RCC 7860 (cell line): ENCODE measurements at regions not wholly inside any gene's neighbourhood (a gene's known extent, or its start where the extent isn't known, plus 50 kb on each side); places are given as distances from the start of the nearest gene placed in this dataset.

Source experiments
- DNase-seq: peaks from one replicate; pipeline ENCODE4 v3.0.0-alpha.2; 2015; ENCODE audit warnings: low spot score
- FAIRE-seq: peaks from 2 replicates; lab custom pipeline; 2012; peaks lifted over from hg19 to GRCh38; lab: Jason Lieb, UNC

GRCh38 chr11:97966901-97967300 lies 1053.8 kb upstream of the CNTN5 start:
- FAIRE-seq: no peak
- no peak for DNase-seq

GRCh38 chr11:97968071-97968470 lies 1052.7 kb upstream of the CNTN5 start:
- no peak for DNase-seq

GRCh38 chr11:97972731-97973130 lies 1048.0 kb upstream of the CNTN5 start:
- no peak for FAIRE-seq
- DNase-seq: no peak

More at GRCh38 chr11:97968071-97968470, 1052.7 kb upstream of the CNTN5 start:
- no peak for FAIRE-seq

GRCh38 chr11:97973352-97973857 lies 1047.3 kb upstream of the CNTN5 start:
- FAIRE-seq (no peak), DNase-seq (no peak)

GRCh38 chr11:97974798-97975498 lies 1045.8 kb upstream of the CNTN5 start:
- DNase-seq: no peak
- FAIRE-seq: no peak

GRCh38 chr11:97977726-97978125 lies 1043.0 kb upstream of the CNTN5 start:
- DNase-seq: no peak
- FAIRE-seq: no peak

- peak; percentile 52 for DNase-seq
- no peak for FAIRE-seq
Measured at GRCh38 chr11:97979741-97980140, 1041.0 kb upstream of the CNTN5 start.

- FAIRE-seq (no peak), DNase-seq (no peak)
Measured at GRCh38 chr11:97982512-97982911, 1038.2 kb upstream of the CNTN5 start.

- no peak for DNase-seq
- peak; percentile 73 for FAIRE-seq
Measured at GRCh38 chr11:97989121-97989520, 1031.6 kb upstream of the CNTN5 start.

GRCh38 chr11:97990162-97990920 lies 1030.4 kb upstream of the CNTN5 start:
- DNase-seq (no peak), FAIRE-seq (no peak)

- DNase-seq (no peak), FAIRE-seq (no peak)
Measured at GRCh38 chr11:97993562-97993961, 1027.2 kb upstream of the CNTN5 start.

- DNase-seq (no peak), FAIRE-seq (no peak)
Measured at GRCh38 chr11:97995874-97996273, 1024.9 kb upstream of the CNTN5 start.

GRCh38 chr11:97996762-97997161 lies 1024.0 kb upstream of the CNTN5 start:
- DNase-seq (no peak), FAIRE-seq (no peak)

- DNase-seq (no peak), FAIRE-seq (no peak)
Measured at GRCh38 chr11:98003606-98004371, 1017.0 kb upstream of the CNTN5 start.

- no peak for FAIRE-seq
- DNase-seq: no peak
Measured at GRCh38 chr11:98007072-98007471, 1013.7 kb upstream of the CNTN5 start.

GRCh38 chr11:98027652-98028051 lies 993.1 kb upstream of the CNTN5 start:
- no peak for FAIRE-seq
- no peak for DNase-seq

GRCh38 chr11:98029832-98030231 lies 990.9 kb upstream of the CNTN5 start:
- DNase-seq (no peak), FAIRE-seq (no peak)

- FAIRE-seq (no peak), DNase-seq (no peak)
Measured at GRCh38 chr11:98036810-98037209, 983.9 kb upstream of the CNTN5 start.

GRCh38 chr11:98040061-98040808 lies 980.5 kb upstream of the CNTN5 start:
- FAIRE-seq: no peak
- no peak for DNase-seq

- no peak for FAIRE-seq
- no peak for DNase-seq
Measured at GRCh38 chr11:98047647-98048046, 973.1 kb upstream of the CNTN5 start.

- no peak for FAIRE-seq
Measured at GRCh38 chr11:98053851-98054250, 966.9 kb upstream of the CNTN5 start.

More at GRCh38 chr11:98053851-98054250, 966.9 kb upstream of the CNTN5 start:
- DNase-seq: no peak
